Adrenal gland (tissue), 5 donors: ENCODE measurements at regions not wholly inside any gene's neighbourhood (a gene's known extent, or its start where the extent isn't known, plus 50 kb on each side); places are given as distances from the start of the nearest gene placed in this dataset.

Experiments
- POLR2A ChIP-seq, 2 donors: fragments of 450-650 bp; IDR thresholded peaks; one replicate each; pipeline ENCODE4 v1.6.1; 2017; ENCODE audit warnings: antibody characterized with exemption in 2 of 2, mild to moderate bottlenecking in 2 of 2, moderate library complexity in 1 of 2
- TF ChIP-seq, protein P1 (sequence below), 6 experiments: fragments of 450-650 bp in 4 of 6; fragments of 200-600 bp in 2 of 6; sonication (generic) in 1 of 6; IDR thresholded peaks; 1 replicate in 5 of 6; 2 replicates in 1 of 6; pipeline versions ENCODE4 v1.5.1 to v1.8.0; 2016 to 2021; ENCODE audit warnings: antibody characterized with exemption in 6 of 6, mild to moderate bottlenecking in 2 of 6, moderate library complexity in 1 of 6
- donor health status: DM: no; HTN: no; CAD: no.

DNA sequence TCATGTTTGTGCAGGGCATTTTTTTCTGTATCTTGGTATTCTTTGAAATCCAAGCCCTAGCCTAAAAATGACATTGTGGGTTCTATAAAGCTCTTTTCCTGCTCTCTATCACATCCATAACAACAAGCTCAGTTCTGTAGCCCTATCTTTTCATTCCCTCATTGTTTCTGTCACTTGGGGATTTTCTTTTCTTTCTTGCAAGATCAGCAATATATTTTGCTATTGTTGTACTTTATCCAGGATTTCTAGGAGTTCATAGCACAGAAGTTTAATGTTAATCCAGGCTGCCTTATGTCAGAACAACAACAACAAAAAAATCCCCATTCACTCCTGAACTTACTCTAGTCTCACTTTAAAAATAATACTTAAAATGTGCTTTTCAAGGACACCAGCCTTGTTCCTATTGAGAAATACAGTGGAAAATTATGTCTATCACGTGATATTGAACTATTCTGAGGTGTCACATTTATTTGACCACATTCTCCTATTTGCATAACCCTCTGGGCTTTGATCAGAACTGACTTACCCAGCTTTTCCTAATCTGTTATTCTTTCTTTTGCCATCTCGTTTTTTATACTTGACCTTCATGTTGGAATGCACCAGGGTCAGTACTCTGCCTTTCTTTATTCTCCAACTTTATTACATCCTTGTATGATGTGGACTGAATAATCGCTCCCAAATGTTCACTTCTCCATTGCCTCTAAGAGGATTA is 112.8 kb downstream of the MAGEB5 start:
- TF ChIP-seq, protein P1, sequence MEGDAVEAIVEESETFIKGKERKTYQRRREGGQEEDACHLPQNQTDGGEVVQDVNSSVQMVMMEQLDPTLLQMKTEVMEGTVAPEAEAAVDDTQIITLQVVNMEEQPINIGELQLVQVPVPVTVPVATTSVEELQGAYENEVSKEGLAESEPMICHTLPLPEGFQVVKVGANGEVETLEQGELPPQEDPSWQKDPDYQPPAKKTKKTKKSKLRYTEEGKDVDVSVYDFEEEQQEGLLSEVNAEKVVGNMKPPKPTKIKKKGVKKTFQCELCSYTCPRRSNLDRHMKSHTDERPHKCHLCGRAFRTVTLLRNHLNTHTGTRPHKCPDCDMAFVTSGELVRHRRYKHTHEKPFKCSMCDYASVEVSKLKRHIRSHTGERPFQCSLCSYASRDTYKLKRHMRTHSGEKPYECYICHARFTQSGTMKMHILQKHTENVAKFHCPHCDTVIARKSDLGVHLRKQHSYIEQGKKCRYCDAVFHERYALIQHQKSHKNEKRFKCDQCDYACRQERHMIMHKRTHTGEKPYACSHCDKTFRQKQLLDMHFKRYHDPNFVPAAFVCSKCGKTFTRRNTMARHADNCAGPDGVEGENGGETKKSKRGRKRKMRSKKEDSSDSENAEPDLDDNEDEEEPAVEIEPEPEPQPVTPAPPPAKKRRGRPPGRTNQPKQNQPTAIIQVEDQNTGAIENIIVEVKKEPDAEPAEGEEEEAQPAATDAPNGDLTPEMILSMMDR (IDR thresholded peaks at IDR 0.05): no peak
- no peak for TF ChIP-seq POLR2A (IDR thresholded peaks at IDR 0.05)
